Spinal cord (tissue), 9 donors: ENCODE measurements at regions not wholly inside any gene's neighbourhood (a gene's known extent, or its start where the extent isn't known, plus 50 kb on each side); places are given as distances from the start of the nearest gene placed in this dataset.

Experiments used
- DNase-seq, 6 donors: peaks; one replicate each; pipeline versions ENCODE4 v3.0.0 to v3.0.0-alpha.2; 2013 to 2015; ENCODE audit warnings: low spot score in 6 of 6, low read depth in 4 of 6
- H3K27ac ChIP-seq: one replicate; pipeline ENCODE4 v1.5.1; 2013; ENCODE audit warnings: low read depth, low read length, control low read depth
- H3K27me3 ChIP-seq: one replicate; pipeline ENCODE4 v1.6.1; 2013; ENCODE audit warnings: low read length; ENCODE audit not compliant: control insufficient read depth, insufficient read depth
- H3K36me3 ChIP-seq: one replicate; pipeline ENCODE4 v1.6.1; 2013; ENCODE audit warnings: low read length; ENCODE audit not compliant: control insufficient read depth, insufficient read depth
- H3K4me1 ChIP-seq: one replicate; pipeline ENCODE4 v1.6.1; 2013; ENCODE audit warnings: low read length; ENCODE audit not compliant: control insufficient read depth, insufficient read depth
- H3K4me3 ChIP-seq: one replicate; pipeline ENCODE4 v1.5.1; 2013; ENCODE audit warnings: low read depth, low read length, control low read depth
- H3K9me3 ChIP-seq: one replicate; pipeline ENCODE4 v1.6.1; 2013; ENCODE audit warnings: low read length; ENCODE audit not compliant: control insufficient read depth, insufficient read depth
- WGBS: methylation state at CpG from one replicate; pipeline ENCODE4 v1.1.5; 2013; ENCODE audit warnings: missing lambda C conversion rate; ENCODE audit not compliant: insufficient coverage; 5-methylcytosine and 5-hydroxymethylcytosine counted together
- donor health status: healthy.

GRCh38 chr2:120796094-120796493 is 60.4 kb downstream of the GLI2 start:
- Histone ChIP-seq H3K9me3 (no peaks in the 10 kb centered on the region), H3K4me3 (no peak overlapping the region), H3K27me3 (no peaks in the 10 kb centered on the region), H3K4me1 (peaks cover 62% of the 10 kb centered on the region), H3K27ac (no peak overlapping the region), H3K36me3 (peaks cover 6% of the 10 kb centered on the region)
- 83% methylated on average over 7 of the region's 7 CpGs for WGBS
- DNase-seq: no peak

DNA sequence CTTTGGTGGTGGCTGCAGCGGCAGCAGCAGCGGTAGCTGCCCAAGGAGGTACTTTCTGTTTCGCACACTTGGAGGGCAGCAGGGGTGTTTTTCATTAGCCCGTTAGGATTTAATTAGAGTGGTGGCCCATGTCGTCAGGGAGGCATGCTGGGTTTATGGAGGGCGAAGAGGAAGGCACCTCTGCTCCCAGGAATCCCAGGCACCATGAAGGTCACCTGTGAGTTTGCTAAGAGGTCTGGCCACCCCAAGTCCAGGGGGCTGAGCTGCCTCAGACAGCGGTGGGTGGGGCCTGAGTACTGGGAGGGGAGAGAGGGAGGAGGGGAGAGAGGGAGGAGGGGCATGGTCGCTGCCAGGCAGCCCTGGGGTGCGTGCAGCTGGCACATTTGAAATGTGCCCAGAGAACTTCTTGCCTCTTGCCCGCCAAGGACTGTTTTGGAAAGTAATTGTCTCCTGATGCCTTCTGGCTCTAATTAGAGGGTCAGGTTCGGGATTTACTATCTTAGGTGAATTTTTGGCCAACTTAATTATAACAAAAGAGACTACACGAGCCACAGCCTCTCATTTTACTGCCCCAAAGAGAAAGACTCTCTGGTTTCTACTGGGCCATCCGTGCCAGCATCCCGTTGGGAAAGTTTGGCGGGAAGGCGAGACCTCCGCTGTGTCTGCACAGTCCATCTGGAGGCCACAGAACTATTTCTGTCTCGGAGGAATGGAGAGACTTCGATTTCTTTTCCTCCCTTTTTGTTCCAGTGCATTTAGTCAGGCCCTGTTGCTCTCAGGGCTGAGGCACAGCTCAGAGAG is 62.0 kb downstream of the GLI2 start:
- Histone ChIP-seq H3K9me3 (no peaks in the 10 kb centered on the region), H3K36me3 (peaks cover 9% of the 10 kb centered on the region), H3K27me3 (no peaks in the 10 kb centered on the region), H3K4me1 (peaks cover 62% of the 10 kb centered on the region), H3K4me3 (no peak overlapping the region), H3K27ac (peak overlapping the region; percentile 72)
- DNase-seq: peak in 3 of 6 donors; percentile 47 to 83 (median 80)
- 31% methylated on average over 16 of the region's 19 CpGs for WGBS

GRCh38 chr2:120798567-120799247 is 63.0 kb downstream of the GLI2 start:
- Histone ChIP-seq H3K27ac (peak overlapping the region; percentile 72), H3K36me3 (peaks cover 2% of the 10 kb centered on the region), H3K4me3 (no peak overlapping the region), H3K27me3 (no peaks in the 10 kb centered on the region), H3K9me3 (no peaks in the 10 kb centered on the region), H3K4me1 (peaks cover 53% of the 10 kb centered on the region)
- peak in 2 of 6 donors; percentile 44 to 93 for DNase-seq
- 72% methylated on average over 7 of the region's 8 CpGs for WGBS

DNA sequence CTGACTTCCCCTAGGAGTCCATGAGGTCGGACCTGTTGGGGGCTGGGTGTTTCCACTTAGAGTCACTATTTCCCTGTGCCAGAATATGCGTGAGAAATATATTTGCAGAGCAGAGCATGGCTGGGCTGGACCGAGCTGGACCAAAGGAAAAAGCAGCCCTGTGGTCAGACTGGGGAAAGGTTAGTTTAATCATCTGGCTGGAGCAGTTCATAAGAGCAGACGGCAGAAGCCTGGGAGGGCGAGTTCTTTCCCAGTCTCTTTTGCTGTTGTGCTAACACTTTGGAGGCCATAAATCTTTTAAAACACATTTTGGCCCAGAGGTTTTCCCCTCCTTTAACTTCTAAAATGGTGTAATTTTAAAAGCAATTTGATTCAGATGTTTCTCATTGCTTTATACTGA is 66.5 kb downstream of the GLI2 start:
- H3K9me3 ChIP-seq: no peaks in the 10 kb centered on the region
- H3K27ac ChIP-seq: no peak overlapping the region
- H3K4me3 ChIP-seq: no peak overlapping the region
- no peaks in the 10 kb centered on the region for H3K27me3 ChIP-seq
- 76% methylated on average over 3 of the region's 5 CpGs for WGBS
- H3K4me1 ChIP-seq: peaks cover 30% of the 10 kb centered on the region
- no peak for DNase-seq
- H3K36me3 ChIP-seq: peaks cover 7% of the 10 kb centered on the region

GRCh38 chr2:120802867-120803484 is 67.3 kb downstream of the GLI2 start:
- peaks cover 7% of the 10 kb centered on the region for H3K36me3 ChIP-seq
- 94% methylated on average over 2 of the region's 3 CpGs for WGBS
- H3K4me3 ChIP-seq: no peak overlapping the region
- peaks cover 22% of the 10 kb centered on the region for H3K4me1 ChIP-seq
- no peak overlapping the region for H3K27ac ChIP-seq
- H3K9me3 ChIP-seq: no peaks in the 10 kb centered on the region
- no peaks in the 10 kb centered on the region for H3K27me3 ChIP-seq
- no peak for DNase-seq

DNA sequence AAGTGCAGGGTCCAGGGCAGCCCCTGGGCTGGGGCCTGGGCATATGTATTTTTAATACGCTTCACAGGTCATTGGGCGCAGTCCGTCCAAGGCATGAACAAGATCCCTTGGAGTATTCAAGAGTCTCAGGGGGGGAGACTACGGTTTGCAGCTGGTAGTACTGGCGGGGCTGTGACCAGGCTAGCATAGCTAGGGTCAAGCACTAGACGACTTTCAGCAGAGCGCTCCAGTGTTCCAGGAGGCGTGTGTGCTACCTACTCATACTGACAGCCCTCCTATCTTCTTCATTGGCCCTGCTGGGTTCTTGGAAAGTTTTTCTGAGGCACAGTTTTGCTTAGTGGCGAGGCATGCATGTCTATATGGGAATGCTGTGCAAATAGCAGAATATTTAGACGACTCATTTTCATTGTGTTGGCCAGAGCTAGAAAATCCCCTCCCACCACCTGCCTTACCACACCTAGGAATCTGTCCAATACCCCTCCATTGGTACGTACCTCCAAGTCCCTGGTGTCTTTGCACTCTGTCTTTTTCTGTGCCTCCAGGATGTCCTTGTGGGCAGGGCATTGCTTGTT is 68.2 kb downstream of the GLI2 start:
- H3K4me1 ChIP-seq: peaks cover 13% of the 10 kb centered on the region
- no peaks in the 10 kb centered on the region for H3K27me3 ChIP-seq
- no peak overlapping the region for H3K4me3 ChIP-seq
- DNase-seq: no peak
- H3K9me3 ChIP-seq: no peaks in the 10 kb centered on the region
- H3K36me3 ChIP-seq: peaks cover 7% of the 10 kb centered on the region
- H3K27ac ChIP-seq: no peak overlapping the region
- 95% methylated on average over 5 of the region's 11 CpGs for WGBS

GRCh38 chr2:120804459-120804858 is 68.8 kb downstream of the GLI2 start:
- 81% methylated on average over 6 of the region's 6 CpGs for WGBS
- Histone ChIP-seq H3K36me3 (peaks cover 8% of the 10 kb centered on the region), H3K27me3 (no peaks in the 10 kb centered on the region), H3K27ac (no peak overlapping the region), H3K9me3 (no peaks in the 10 kb centered on the region), H3K4me1 (peaks cover 9% of the 10 kb centered on the region), H3K4me3 (no peak overlapping the region)
- DNase-seq: no peak

DNA sequence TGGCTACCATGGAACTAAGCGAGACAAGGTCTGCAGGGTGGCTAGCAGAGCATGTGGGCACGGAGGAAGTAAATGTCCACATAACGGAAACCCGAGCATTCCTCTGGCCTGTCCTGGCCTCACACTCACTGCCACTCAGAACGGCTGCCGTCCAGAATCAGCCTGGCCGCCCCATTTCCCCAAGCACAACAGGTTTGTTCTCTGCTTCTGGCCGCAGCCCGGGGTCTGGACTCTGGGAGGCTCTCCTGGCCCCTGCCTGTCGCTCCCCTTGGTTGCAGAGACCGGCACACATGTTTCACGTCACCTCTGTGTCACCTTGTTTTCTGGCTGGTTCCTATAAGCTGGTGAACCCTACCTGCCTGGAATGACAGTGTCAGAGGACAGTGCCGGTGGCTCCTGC is 69.3 kb downstream of the GLI2 start:
- DNase-seq: no peak
- H3K27me3 ChIP-seq: no peaks in the 10 kb centered on the region
- H3K27ac ChIP-seq: no peak overlapping the region
- 96% methylated on average over 13 of the region's 13 CpGs for WGBS
- no peak overlapping the region for H3K4me3 ChIP-seq
- H3K36me3 ChIP-seq: peaks cover 9% of the 10 kb centered on the region
- no peaks in the 10 kb centered on the region for H3K9me3 ChIP-seq
- H3K4me1 ChIP-seq: peaks cover 8% of the 10 kb centered on the region

- Histone ChIP-seq H3K27me3 (no peaks in the 10 kb centered on the region), H3K9me3 (no peaks in the 10 kb centered on the region), H3K4me1 (peaks cover 7% of the 10 kb centered on the region), H3K36me3 (peaks cover 9% of the 10 kb centered on the region), H3K4me3 (no peak overlapping the region), H3K27ac (no peak overlapping the region)
- DNase-seq: peak in 1 of 6 donors; percentile 43
- WGBS: no CpG with 5 or more reads among the region's 4 CpGs
Observed at GRCh38 chr2:120805602-120806001, 69.9 kb downstream of the GLI2 start.
